NOMO-1 treated with DMSO at 0.1 percent for 48 hours (cell line): ENCODE measurements at regions not wholly inside any gene's neighbourhood (a gene's known extent, or its start where the extent isn't known, plus 50 kb on each side); places are given as distances from the start of the nearest gene placed in this dataset.
A peak's percentile ranks its signal among the peaks of the same experiment; 100 is the strongest.

Source experiments
- DNase-seq: peaks from one replicate; lab custom pipeline; 2025; ENCODE audit not compliant: unreplicated experiment; lab: John Stamatoyannopoulos, UW

- no peak for DNase-seq
Observed at GRCh38 chr5:8316608-8317280, 447.8 kb downstream of the MTRR start.

GRCh38 chr5:8317335-8317734, 448.4 kb downstream of the MTRR start:
- no peak for DNase-seq

- no peak for DNase-seq
Observed at GRCh38 chr5:8320244-8320643, 451.3 kb downstream of the MTRR start.

- DNase-seq = no peak
Observed at GRCh38 chr5:8321272-8321671, 452.3 kb downstream of the MTRR start.

- DNase-seq = no peak
Observed at GRCh38 chr5:8322484-8322883, 453.5 kb downstream of the MTRR start.

- no peak for DNase-seq
Observed at GRCh38 chr5:8327016-8327415, 458.1 kb downstream of the MTRR start.

- no peak for DNase-seq
Observed at GRCh38 chr5:8329773-8330172, 460.8 kb downstream of the MTRR start.

- DNase-seq = no peak
Observed at GRCh38 chr5:8332666-8333445, 463.9 kb downstream of the MTRR start.

GRCh38 chr5:8333485-8333884, 464.5 kb downstream of the MTRR start:
- no peak for DNase-seq

GRCh38 chr5:8333977-8334376, 465.0 kb downstream of the MTRR start:
- DNase-seq = no peak

GRCh38 chr5:8340261-8340660, 471.3 kb downstream of the MTRR start:
- DNase-seq = no peak

GRCh38 chr5:8340739-8341344, 471.9 kb downstream of the MTRR start:
- DNase-seq = no peak

- no peak for DNase-seq
Observed at GRCh38 chr5:8341406-8341805, 472.5 kb downstream of the MTRR start.

- DNase-seq = no peak
Observed at GRCh38 chr5:8347984-8348383, 479.0 kb downstream of the MTRR start.

- DNase-seq = peak; percentile 21
Observed at GRCh38 chr5:8349855-8350254, 480.9 kb downstream of the MTRR start.

GRCh38 chr5:8350644-8351339, 481.8 kb downstream of the MTRR start:
- DNase-seq = no peak

- no peak for DNase-seq
Observed at GRCh38 chr5:8355981-8356380, 487.0 kb downstream of the MTRR start.

GRCh38 chr5:8360012-8360411, 491.1 kb downstream of the MTRR start:
- DNase-seq = no peak

GRCh38 chr5:8362495-8362894, 493.5 kb downstream of the MTRR start:
- no peak for DNase-seq

GRCh38 chr5:8363138-8363537, 494.2 kb downstream of the MTRR start:
- DNase-seq = no peak

- no peak for DNase-seq
Observed at GRCh38 chr5:8366266-8366665, 497.3 kb downstream of the MTRR start.

- no peak for DNase-seq
Observed at GRCh38 chr5:8376478-8376877, 507.5 kb downstream of the MTRR start.
